ENCODE measurements at regions not wholly inside any gene's neighbourhood (a gene's known extent, or its start where the extent isn't known, plus 50 kb on each side); places are given as distances from the start of the nearest gene placed in this dataset.
"Not testable (repeated sequence)": the region's sequence is repeated elsewhere in the genome, so short reads cannot be mapped to it uniquely, and the experiment has no call there.

DNA sequence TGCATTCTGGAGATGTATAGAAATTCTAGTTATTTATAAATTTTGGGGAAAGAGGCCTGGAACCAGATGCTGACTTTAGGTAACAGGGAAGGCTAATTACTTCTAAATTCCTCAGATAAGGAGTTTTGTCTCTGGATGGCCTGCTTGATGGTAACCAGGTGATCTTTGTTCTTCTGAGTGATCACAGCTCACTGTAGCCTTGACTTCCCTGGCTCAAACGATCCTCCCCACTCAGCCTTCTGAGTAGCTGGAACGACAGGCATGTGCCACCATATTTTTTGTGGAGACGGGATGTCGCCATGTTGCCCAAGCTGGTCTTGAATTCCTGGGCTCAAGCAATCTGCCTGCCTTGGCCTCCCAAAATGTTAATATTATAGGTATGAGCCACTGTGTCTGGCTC is 54.4 kb upstream of the MSH6 start:
- no peak overlapping the region for H3K27ac ChIP-seq (ENCODE audit: low read depth, low read length)
- no peaks in the 10 kb centered on the region for H3K36me3 ChIP-seq (ENCODE audit: control insufficient read depth in 1 of 2, insufficient read depth in 2 of 2, low read length in 2 of 2)
- H3K4me1 ChIP-seq (ENCODE audit: control insufficient read depth in 1 of 2, insufficient read depth in 2 of 2, low read length in 2 of 2): no peaks in the 10 kb centered on the region
- no peak overlapping the region for H3K4me3 ChIP-seq (ENCODE audit: low read depth in 1 of 2, low read length in 2 of 2)
- H3K9ac ChIP-seq (ENCODE audit: low read depth in 1 of 2, low read length in 2 of 2): no peak overlapping the region
- H3K27me3 ChIP-seq (ENCODE audit: control insufficient read depth in 1 of 2, insufficient read depth in 2 of 2, low read length in 2 of 2): no peaks in the 10 kb centered on the region
- no peaks in the 10 kb centered on the region for H3K9me3 ChIP-seq (ENCODE audit: control insufficient read depth in 1 of 2, low read length in 2 of 2)

DNA sequence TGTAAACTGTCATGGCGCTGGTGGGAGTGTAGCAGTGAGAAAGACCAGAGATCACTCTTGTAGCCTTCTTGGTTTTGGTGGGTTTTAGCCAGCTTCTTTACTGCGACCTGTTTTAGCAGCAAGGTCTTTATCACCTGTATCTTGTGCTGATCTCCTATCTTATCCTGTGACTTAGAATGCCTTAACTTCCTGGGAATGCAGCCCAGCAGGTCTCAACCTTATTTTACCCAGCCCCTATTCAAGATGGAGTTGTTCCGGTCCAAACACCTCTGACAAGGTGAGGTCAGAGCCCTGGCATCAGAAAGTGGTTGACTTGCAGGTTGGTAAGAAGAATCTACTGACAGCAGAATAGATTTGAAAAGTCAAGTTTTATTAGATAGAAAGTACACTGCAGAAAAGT is 55.0 kb upstream of the MSH6 start:
- H3K4me1 ChIP-seq (ENCODE audit: control insufficient read depth in 1 of 2, insufficient read depth in 2 of 2, low read length in 2 of 2): no peaks in the 10 kb centered on the region
- no peak overlapping the region for H3K9ac ChIP-seq (ENCODE audit: low read depth in 1 of 2, low read length in 2 of 2)
- H3K36me3 ChIP-seq (ENCODE audit: control insufficient read depth in 1 of 2, insufficient read depth in 2 of 2, low read length in 2 of 2): no peaks in the 10 kb centered on the region
- H3K9me3 ChIP-seq (ENCODE audit: control insufficient read depth in 1 of 2, low read length in 2 of 2): no peaks in the 10 kb centered on the region
- H3K4me3 ChIP-seq (ENCODE audit: low read depth in 1 of 2, low read length in 2 of 2): no peak overlapping the region
- no peak overlapping the region for H3K27ac ChIP-seq (ENCODE audit: low read depth, low read length)
- H3K27me3 ChIP-seq (ENCODE audit: control insufficient read depth in 1 of 2, insufficient read depth in 2 of 2, low read length in 2 of 2): no peaks in the 10 kb centered on the region

DNA sequence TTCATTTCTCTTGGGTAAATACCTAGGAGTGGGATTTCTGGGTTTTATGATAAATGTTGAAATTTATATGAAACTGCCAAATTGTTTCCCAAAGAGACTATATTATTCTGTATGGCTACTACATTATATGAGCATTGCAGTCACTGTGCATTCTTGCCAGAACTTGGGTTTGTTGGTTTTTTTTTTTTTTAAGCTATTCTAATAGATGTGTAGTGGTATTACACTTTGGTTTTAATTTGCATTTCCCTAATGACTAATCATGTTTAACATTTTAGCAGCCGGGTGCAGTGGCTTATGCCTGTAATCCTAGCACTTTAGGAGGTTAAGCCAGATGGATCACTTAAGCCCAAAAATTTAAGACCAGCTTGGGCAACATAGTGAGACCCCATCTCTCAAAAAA is 56.0 kb upstream of the MSH6 start:
- not testable (repeated sequence) for H3K4me3 ChIP-seq (ENCODE audit: low read depth in 1 of 2, low read length in 2 of 2); H3K9me3 ChIP-seq (ENCODE audit: control insufficient read depth in 1 of 2, low read length in 2 of 2)

DNA sequence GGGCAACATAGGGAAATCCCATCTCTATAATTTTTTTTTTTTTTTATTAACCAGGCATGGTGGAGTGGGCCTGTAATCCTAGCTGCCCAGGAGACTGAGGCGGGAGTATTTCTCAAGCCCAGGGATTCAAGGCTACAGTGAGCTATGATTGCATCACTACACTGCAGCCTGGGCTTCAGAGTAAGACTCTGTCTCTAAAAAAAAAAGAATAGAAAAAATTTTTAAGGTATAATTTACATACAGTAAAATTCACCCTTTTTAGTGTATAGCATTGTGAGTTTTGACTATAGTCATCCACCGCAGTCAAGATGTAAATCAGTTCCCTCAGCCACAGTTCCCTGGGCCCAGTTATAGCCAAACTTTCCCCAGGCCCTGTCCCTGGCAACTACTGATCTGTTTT is 57.1 kb upstream of the MSH6 start:
- Histone ChIP-seq H3K36me3 (ENCODE audit: control insufficient read depth in 1 of 2, insufficient read depth in 2 of 2, low read length in 2 of 2) (no peaks in the 10 kb centered on the region), H3K4me1 (ENCODE audit: control insufficient read depth in 1 of 2, insufficient read depth in 2 of 2, low read length in 2 of 2) (no peaks in the 10 kb centered on the region), H3K27me3 (ENCODE audit: control insufficient read depth in 1 of 2, insufficient read depth in 2 of 2, low read length in 2 of 2) (no peaks in the 10 kb centered on the region), H3K9me3 (ENCODE audit: control insufficient read depth in 1 of 2, low read length in 2 of 2) (no peaks in the 10 kb centered on the region), H3K4me3 (ENCODE audit: low read depth in 1 of 2, low read length in 2 of 2) (no peak overlapping the region), H3K27ac (ENCODE audit: low read depth, low read length) (no peak overlapping the region), H3K9ac (ENCODE audit: low read depth in 1 of 2, low read length in 2 of 2) (no peak overlapping the region)

More for the DNA sequence above, 56.0 kb upstream of the MSH6 start:
- H3K27me3 ChIP-seq (ENCODE audit: control insufficient read depth in 1 of 2, insufficient read depth in 2 of 2, low read length in 2 of 2); H3K9ac ChIP-seq (ENCODE audit: low read depth in 1 of 2, low read length in 2 of 2); H3K4me1 ChIP-seq (ENCODE audit: control insufficient read depth in 1 of 2, insufficient read depth in 2 of 2, low read length in 2 of 2); H3K27ac ChIP-seq (ENCODE audit: low read depth, low read length); H3K36me3 ChIP-seq (ENCODE audit: control insufficient read depth in 1 of 2, insufficient read depth in 2 of 2, low read length in 2 of 2): not testable (repeated sequence)

DNA sequence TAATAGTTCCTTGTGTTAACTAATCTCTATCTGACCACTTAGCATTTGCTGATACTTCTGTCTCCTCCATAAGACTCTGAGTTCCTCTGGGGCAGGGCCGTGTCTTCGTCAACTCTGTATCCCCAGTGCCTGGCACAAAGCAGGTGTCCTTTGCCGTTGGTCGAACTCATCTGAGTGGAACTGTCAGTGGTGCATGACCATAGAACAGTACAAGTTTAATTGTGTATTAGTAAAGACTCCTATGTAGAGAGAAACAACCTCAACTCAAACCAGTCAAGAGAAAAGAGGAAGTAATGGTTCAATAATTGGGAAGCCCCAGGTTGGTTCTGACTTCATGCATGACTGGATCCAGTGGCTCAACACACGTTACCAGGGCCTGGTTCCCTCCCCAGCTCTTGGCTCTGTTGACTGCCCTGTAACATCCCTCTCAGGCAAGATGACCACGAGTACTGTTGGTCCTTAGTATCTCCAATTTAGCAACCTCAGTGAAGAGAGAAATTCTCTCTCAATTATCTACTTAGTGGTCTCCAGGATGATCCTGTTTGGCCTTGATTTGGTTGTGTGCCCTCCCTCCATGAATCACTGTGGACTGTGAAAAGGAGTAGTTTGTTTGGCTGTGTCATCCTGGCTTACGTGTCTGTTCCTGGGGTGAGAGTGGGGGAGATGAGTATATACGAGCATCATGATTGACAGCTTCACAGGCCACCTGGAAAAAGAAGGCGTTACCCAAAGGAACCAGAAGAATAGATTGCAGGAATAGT is 58.5 kb upstream of the MSH6 start:
- Histone ChIP-seq H3K27me3 (ENCODE audit: control insufficient read depth in 1 of 2, insufficient read depth in 2 of 2, low read length in 2 of 2) (no peaks in the 10 kb centered on the region), H3K4me1 (ENCODE audit: control insufficient read depth in 1 of 2, insufficient read depth in 2 of 2, low read length in 2 of 2) (no peaks in the 10 kb centered on the region), H3K36me3 (ENCODE audit: control insufficient read depth in 1 of 2, insufficient read depth in 2 of 2, low read length in 2 of 2) (no peaks in the 10 kb centered on the region), H3K9ac (ENCODE audit: low read depth in 1 of 2, low read length in 2 of 2) (no peak overlapping the region), H3K27ac (ENCODE audit: low read depth, low read length) (no peak overlapping the region), H3K9me3 (ENCODE audit: control insufficient read depth in 1 of 2, low read length in 2 of 2) (no peaks in the 10 kb centered on the region), H3K4me3 (ENCODE audit: low read depth in 1 of 2, low read length in 2 of 2) (no peak overlapping the region)

DNA sequence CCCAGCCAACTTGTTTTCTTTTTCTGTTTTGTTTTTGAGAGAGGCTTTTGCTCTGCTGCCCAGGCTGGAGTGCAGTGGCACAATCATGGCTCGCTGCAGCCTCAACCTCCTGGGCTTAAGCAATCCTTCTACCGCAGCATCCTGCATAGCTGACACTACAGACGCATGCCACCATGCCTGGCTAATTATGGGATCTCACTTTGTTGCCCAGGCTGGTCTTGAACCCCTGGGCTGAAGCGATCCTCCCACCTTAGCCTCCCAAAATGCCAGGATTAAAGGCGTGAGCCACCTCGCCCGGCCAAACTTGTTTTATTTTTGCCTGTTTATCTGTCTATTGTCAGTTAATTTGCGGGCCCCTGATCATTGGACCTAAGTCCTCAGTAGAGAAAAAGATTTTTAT is 61.6 kb upstream of the MSH6 start:
- Histone ChIP-seq H3K27me3 (ENCODE audit: control insufficient read depth in 1 of 2, insufficient read depth in 2 of 2, low read length in 2 of 2) (no peaks in the 10 kb centered on the region), H3K9me3 (ENCODE audit: control insufficient read depth in 1 of 2, low read length in 2 of 2) (no peaks in the 10 kb centered on the region), H3K27ac (ENCODE audit: low read depth, low read length) (no peak overlapping the region), H3K9ac (ENCODE audit: low read depth in 1 of 2, low read length in 2 of 2) (no peak overlapping the region), H3K4me3 (ENCODE audit: low read depth in 1 of 2, low read length in 2 of 2) (no peak overlapping the region), H3K4me1 (ENCODE audit: control insufficient read depth in 1 of 2, insufficient read depth in 2 of 2, low read length in 2 of 2) (no peaks in the 10 kb centered on the region), H3K36me3 (ENCODE audit: control insufficient read depth in 1 of 2, insufficient read depth in 2 of 2, low read length in 2 of 2) (no peaks in the 10 kb centered on the region)

DNA sequence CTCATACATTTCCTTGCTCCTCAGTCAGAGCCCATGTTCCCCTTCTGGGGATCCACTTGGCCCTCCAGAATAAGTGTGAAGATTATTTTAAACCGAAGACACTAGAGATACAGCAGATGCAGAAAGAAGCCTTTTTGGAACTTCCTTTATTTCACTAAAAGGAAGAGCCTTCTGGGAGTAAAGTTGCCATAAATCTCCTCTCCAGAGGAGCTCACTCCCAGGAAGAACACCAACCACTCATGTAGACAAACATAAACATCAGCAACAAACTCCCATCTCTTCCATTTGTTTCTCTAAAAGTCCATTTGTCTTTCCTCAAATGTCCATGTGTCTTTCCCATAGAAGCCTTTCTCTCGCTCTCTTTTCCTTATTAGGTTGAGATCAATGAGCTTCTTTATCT is 62.4 kb upstream of the MSH6 start:
- H3K4me1 ChIP-seq (ENCODE audit: control insufficient read depth in 1 of 2, insufficient read depth in 2 of 2, low read length in 2 of 2): no peaks in the 10 kb centered on the region
- no peak overlapping the region for H3K9ac ChIP-seq (ENCODE audit: low read depth in 1 of 2, low read length in 2 of 2)
- no peaks in the 10 kb centered on the region for H3K36me3 ChIP-seq (ENCODE audit: control insufficient read depth in 1 of 2, insufficient read depth in 2 of 2, low read length in 2 of 2)
- H3K9me3 ChIP-seq (ENCODE audit: control insufficient read depth in 1 of 2, low read length in 2 of 2): no peaks in the 10 kb centered on the region
- no peak overlapping the region for H3K4me3 ChIP-seq (ENCODE audit: low read depth in 1 of 2, low read length in 2 of 2)
- H3K27ac ChIP-seq (ENCODE audit: low read depth, low read length): no peak overlapping the region
- H3K27me3 ChIP-seq (ENCODE audit: control insufficient read depth in 1 of 2, insufficient read depth in 2 of 2, low read length in 2 of 2): no peaks in the 10 kb centered on the region

DNA sequence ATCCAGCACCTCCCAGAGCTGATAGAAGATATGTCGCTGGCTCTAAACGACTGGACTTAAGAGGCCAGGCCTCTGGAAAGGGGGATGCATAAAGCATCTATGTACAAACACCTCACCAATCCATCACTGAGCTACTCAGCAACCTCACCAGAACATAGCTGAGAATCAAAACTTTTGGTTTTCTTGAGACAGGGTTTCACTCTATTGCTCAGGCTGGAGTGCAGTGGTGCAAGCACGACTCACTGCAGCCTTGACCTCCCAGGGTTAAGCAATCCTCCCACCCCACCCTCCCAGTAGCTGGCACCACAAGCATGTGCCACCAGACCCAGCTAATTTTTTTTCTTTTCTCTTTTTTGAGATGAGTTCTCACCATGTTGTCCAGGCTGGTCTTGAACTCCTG is 62.9 kb upstream of the MSH6 start:
- no peak overlapping the region for H3K9ac ChIP-seq (ENCODE audit: low read depth in 1 of 2, low read length in 2 of 2)
- no peak overlapping the region for H3K27ac ChIP-seq (ENCODE audit: low read depth, low read length)
- no peaks in the 10 kb centered on the region for H3K36me3 ChIP-seq (ENCODE audit: control insufficient read depth in 1 of 2, insufficient read depth in 2 of 2, low read length in 2 of 2)
- no peaks in the 10 kb centered on the region for H3K27me3 ChIP-seq (ENCODE audit: control insufficient read depth in 1 of 2, insufficient read depth in 2 of 2, low read length in 2 of 2)
- H3K4me3 ChIP-seq (ENCODE audit: low read depth in 1 of 2, low read length in 2 of 2): no peak overlapping the region
- no peaks in the 10 kb centered on the region for H3K9me3 ChIP-seq (ENCODE audit: control insufficient read depth in 1 of 2, low read length in 2 of 2)
- no peaks in the 10 kb centered on the region for H3K4me1 ChIP-seq (ENCODE audit: control insufficient read depth in 1 of 2, insufficient read depth in 2 of 2, low read length in 2 of 2)

DNA sequence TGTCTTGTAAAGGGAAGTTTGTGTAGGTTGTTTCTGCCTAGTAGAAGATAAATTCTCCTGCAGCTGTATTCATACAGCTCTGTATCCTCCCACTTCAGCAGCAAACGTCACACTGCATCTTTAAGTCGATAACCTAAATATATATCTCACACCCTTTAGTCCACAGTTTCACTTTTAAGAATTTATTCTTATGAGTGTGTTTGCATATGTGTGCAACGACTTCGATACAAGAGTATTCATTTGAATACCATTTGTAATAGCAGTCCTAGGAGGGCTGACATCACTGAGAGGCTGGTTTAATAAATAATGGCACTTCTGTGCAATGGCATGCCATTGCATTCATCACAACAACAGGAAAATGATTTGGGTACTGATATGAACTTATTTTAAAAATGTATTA is 63.8 kb upstream of the MSH6 start:
- Histone ChIP-seq H3K36me3 (ENCODE audit: control insufficient read depth in 1 of 2, insufficient read depth in 2 of 2, low read length in 2 of 2) (no peaks in the 10 kb centered on the region), H3K4me3 (ENCODE audit: low read depth in 1 of 2, low read length in 2 of 2) (no peak overlapping the region), H3K27me3 (ENCODE audit: control insufficient read depth in 1 of 2, insufficient read depth in 2 of 2, low read length in 2 of 2) (no peaks in the 10 kb centered on the region), H3K9ac (ENCODE audit: low read depth in 1 of 2, low read length in 2 of 2) (no peak overlapping the region), H3K27ac (ENCODE audit: low read depth, low read length) (no peak overlapping the region), H3K4me1 (ENCODE audit: control insufficient read depth in 1 of 2, insufficient read depth in 2 of 2, low read length in 2 of 2) (no peaks in the 10 kb centered on the region), H3K9me3 (ENCODE audit: control insufficient read depth in 1 of 2, low read length in 2 of 2) (no peaks in the 10 kb centered on the region)

DNA sequence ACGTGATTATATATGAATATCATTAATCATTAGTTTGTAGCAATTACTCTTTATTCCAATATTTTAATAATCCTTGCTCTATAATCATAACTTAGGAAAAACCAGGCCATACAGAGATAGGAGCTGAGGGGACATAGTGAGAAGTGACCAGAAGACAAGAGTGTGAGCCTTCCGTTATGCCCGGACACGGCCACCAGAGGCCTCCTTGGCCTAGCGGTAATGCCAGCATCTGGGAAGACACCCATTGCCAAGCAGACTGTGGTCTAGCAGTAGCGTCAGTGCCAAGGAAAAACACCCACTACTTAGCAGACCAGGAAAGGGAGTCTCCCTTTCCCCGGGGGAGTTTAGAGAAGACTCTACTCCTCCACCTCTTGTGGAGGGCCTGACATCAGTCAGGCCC is 66.6 kb upstream of the MSH6 start:
- not testable (repeated sequence) for H3K9ac ChIP-seq (ENCODE audit: low read depth in 1 of 2, low read length in 2 of 2); H3K27ac ChIP-seq (ENCODE audit: low read depth, low read length); H3K36me3 ChIP-seq (ENCODE audit: control insufficient read depth in 1 of 2, insufficient read depth in 2 of 2, low read length in 2 of 2); H3K27me3 ChIP-seq (ENCODE audit: control insufficient read depth in 1 of 2, insufficient read depth in 2 of 2, low read length in 2 of 2); H3K4me1 ChIP-seq (ENCODE audit: control insufficient read depth in 1 of 2, insufficient read depth in 2 of 2, low read length in 2 of 2); H3K9me3 ChIP-seq (ENCODE audit: control insufficient read depth in 1 of 2, low read length in 2 of 2); H3K4me3 ChIP-seq (ENCODE audit: low read depth in 1 of 2, low read length in 2 of 2)

DNA sequence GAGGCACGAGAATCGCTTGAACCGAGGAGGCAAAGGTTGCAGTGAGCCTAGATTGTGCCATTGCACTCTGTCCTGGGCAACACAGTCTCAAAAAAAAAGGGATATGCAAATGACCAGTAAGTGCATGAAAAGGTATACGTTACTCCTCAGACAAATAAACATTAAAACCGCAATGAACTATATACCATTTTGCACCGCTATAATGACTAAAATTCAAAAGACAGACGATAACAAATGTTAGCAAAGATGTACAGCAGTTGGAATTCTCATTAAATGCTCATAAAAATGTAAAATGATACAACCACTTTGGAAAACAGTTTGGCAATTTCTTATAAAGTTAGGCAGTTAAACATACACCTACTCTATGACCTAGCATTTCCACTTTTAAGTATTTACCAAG is 67.4 kb upstream of the MSH6 start:
- H3K9ac ChIP-seq (ENCODE audit: low read depth in 1 of 2, low read length in 2 of 2): no peak overlapping the region
- H3K4me3 ChIP-seq (ENCODE audit: low read depth in 1 of 2, low read length in 2 of 2): no peak overlapping the region

More for the DNA sequence above, 67.4 kb upstream of the MSH6 start:
- no peak overlapping the region for H3K27ac ChIP-seq (ENCODE audit: low read depth, low read length)
- H3K9me3 ChIP-seq (ENCODE audit: control insufficient read depth in 1 of 2, low read length in 2 of 2): no peaks in the 10 kb centered on the region
- H3K27me3 ChIP-seq (ENCODE audit: control insufficient read depth in 1 of 2, insufficient read depth in 2 of 2, low read length in 2 of 2): no peaks in the 10 kb centered on the region
- no peaks in the 10 kb centered on the region for H3K4me1 ChIP-seq (ENCODE audit: control insufficient read depth in 1 of 2, insufficient read depth in 2 of 2, low read length in 2 of 2)
- no peaks in the 10 kb centered on the region for H3K36me3 ChIP-seq (ENCODE audit: control insufficient read depth in 1 of 2, insufficient read depth in 2 of 2, low read length in 2 of 2)

Data from duodenal mucosa (tissue), 2 donors.